ENCODE measurements at regions not wholly inside any gene's neighbourhood (a gene's known extent, or its start where the extent isn't known, plus 50 kb on each side); places are given as distances from the start of the nearest gene placed in this dataset.

DNA sequence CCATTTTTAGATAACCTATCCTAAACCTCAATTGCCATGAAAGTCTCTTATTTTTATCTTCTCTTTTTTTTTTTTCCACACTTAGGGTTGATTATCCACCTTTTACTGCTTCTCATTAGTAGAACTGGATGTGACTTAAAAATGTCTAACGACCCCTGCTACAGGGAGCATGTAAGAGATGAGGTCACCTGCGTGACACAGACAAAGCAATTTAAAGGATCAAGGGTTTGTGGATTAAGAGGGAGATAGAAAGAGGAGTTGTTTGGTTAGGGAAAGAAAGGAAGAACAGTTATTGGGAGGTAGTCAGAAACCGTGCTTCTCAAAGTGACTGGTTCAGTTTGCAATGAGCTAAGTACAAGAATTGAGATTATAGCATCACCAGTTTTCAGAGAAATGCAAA is 239.1 kb downstream of the ALX1 start:
- TF ChIP-seq, protein P1, sequence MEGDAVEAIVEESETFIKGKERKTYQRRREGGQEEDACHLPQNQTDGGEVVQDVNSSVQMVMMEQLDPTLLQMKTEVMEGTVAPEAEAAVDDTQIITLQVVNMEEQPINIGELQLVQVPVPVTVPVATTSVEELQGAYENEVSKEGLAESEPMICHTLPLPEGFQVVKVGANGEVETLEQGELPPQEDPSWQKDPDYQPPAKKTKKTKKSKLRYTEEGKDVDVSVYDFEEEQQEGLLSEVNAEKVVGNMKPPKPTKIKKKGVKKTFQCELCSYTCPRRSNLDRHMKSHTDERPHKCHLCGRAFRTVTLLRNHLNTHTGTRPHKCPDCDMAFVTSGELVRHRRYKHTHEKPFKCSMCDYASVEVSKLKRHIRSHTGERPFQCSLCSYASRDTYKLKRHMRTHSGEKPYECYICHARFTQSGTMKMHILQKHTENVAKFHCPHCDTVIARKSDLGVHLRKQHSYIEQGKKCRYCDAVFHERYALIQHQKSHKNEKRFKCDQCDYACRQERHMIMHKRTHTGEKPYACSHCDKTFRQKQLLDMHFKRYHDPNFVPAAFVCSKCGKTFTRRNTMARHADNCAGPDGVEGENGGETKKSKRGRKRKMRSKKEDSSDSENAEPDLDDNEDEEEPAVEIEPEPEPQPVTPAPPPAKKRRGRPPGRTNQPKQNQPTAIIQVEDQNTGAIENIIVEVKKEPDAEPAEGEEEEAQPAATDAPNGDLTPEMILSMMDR (IDR thresholded peaks at IDR 0.05; ENCODE audit: insufficient read depth, low read depth, low read length), result no peak
- DNase-seq (ENCODE audit: low read depth), result no peak
- ChIA-PET CTCF (no interaction called here), POLR2A (no interaction called here)
- Histone ChIP-seq H3K4me3 (ENCODE audit: low read depth, low read length) (no peak overlapping the region), H3K36me3 (ENCODE audit: control insufficient read depth, insufficient read depth, low read length) (no peaks in the 10 kb centered on the region), H3K27me3 (ENCODE audit: control insufficient read depth, insufficient read depth, low read length) (no peaks in the 10 kb centered on the region)

DNA sequence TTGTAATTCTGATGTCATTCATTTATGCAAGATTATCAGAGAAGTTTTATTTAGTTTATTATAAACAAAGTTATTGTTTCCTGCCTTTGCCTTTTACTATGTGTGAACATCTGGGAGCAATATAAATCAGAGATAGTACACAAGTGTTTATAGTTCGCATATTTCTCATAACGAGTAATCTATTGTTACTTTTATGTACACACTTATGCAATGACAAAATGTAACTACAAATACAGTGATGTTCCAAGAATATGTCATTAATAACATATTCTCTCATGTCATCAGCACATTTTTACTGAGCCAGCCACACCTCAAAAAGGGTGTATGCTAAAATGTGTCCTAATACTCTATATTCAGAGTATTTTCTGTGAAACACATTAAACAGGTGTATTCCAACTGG is 243.2 kb downstream of the ALX1 start:
- Histone ChIP-seq H3K4me3 (ENCODE audit: low read depth, low read length) (no peak overlapping the region), H3K27me3 (ENCODE audit: control insufficient read depth, insufficient read depth, low read length) (no peaks in the 10 kb centered on the region), H3K36me3 (ENCODE audit: control insufficient read depth, insufficient read depth, low read length) (no peaks in the 10 kb centered on the region)
- TF ChIP-seq, protein P1 (IDR thresholded peaks at IDR 0.05; ENCODE audit: insufficient read depth, low read depth, low read length), result no peak
- ChIA-PET CTCF (interaction anchor here (0.6 kb wide), 1 partner anchor 65 kb away, joined by 3 read pairs; no protein-coding TSS in a partner anchor), POLR2A (no interaction called here)
- no peak for DNase-seq (ENCODE audit: low read depth)

DNA sequence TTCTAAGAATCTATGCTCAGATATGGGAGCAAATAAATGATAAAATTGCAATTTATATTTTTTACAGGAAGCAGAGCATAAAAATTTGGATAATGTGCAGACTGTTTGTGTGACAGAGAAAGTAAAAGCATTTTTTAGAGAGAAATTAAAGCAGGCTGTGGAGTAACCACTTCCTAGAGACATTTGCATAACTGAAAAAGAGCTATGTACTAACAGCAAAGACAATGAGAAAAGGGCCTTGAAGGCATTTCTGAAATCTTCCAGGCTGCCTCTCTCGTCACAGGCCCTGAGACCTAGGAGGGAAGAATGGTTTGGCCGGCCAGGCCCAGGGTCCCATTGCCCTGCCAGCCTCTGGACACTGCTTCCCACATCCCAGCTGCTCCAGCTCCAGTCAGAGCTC is 247.2 kb downstream of the ALX1 start:
- CTCF ChIA-PET, result no interaction called here
- H3K36me3 ChIP-seq (ENCODE audit: control insufficient read depth, insufficient read depth, low read length), result no peaks in the 10 kb centered on the region
- TF ChIP-seq, protein P1 (IDR thresholded peaks at IDR 0.05; ENCODE audit: insufficient read depth, low read depth, low read length), result no peak

DNA sequence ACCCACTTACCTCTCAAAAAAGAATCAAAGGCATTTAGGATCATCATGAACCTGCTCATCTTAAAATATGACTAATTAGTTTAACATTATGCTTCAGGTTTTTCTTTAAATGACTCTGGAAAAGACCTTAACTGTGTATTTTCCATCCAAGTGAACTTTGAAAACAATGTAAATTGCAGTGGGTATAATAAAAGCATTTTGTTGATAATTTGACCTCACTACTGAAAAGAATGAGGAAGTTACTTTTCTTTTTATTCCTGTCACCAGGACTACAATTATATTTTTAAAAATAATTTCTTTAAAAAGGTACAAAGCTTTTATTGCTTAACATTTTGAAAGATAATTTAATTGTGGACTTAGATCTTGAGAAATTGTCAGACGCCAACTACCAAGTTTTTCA is 249.9 kb downstream of the ALX1 start:
- TF ChIP-seq, protein P1 (IDR thresholded peaks at IDR 0.05; ENCODE audit: insufficient read depth, low read depth, low read length), result no peak
- DNase-seq (ENCODE audit: low read depth), result no peak
- H3K4me3 ChIP-seq (ENCODE audit: low read depth, low read length), result no peak overlapping the region
- CTCF ChIA-PET, result no interaction called here
- no peaks in the 10 kb centered on the region for H3K36me3 ChIP-seq (ENCODE audit: control insufficient read depth, insufficient read depth, low read length)
- H3K27me3 ChIP-seq (ENCODE audit: control insufficient read depth, insufficient read depth, low read length), result no peaks in the 10 kb centered on the region
- POLR2A ChIA-PET, result no interaction called here

More for the DNA sequence above, 247.2 kb downstream of the ALX1 start:
- no peak for DNase-seq (ENCODE audit: low read depth)
- Histone ChIP-seq H3K4me3 (ENCODE audit: low read depth, low read length) (no peak overlapping the region), H3K27me3 (ENCODE audit: control insufficient read depth, insufficient read depth, low read length) (no peaks in the 10 kb centered on the region)
- POLR2A ChIA-PET, result no interaction called here

DNA sequence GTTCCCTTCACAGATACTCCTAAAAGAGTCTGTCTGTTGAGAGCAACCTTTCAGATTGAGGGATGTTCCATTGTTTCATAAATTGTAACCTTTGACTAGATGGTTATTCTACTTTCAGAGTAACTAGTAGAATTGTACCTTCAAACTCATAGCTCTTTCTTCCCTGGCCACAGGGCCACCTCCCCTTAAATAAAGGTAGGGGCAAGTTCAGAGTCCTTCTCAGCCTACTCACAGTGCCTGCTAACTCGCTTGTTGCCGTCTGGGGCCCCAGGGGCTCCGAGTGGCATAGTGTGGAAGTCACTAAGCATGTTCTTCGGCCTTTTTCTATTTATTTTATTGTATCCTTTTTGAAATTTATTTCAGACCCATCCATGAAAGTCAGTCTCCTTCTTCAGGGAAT is 250.4 kb downstream of the ALX1 start:
- no peaks in the 10 kb centered on the region for H3K36me3 ChIP-seq (ENCODE audit: control insufficient read depth, insufficient read depth, low read length)
- DNase-seq (ENCODE audit: low read depth), result no peak
- ChIA-PET CTCF (no interaction called here), POLR2A (no interaction called here)
- H3K27me3 ChIP-seq (ENCODE audit: control insufficient read depth, insufficient read depth, low read length), result no peaks in the 10 kb centered on the region
- no peak overlapping the region for H3K4me3 ChIP-seq (ENCODE audit: low read depth, low read length)
- TF ChIP-seq, protein P1 (IDR thresholded peaks at IDR 0.05; ENCODE audit: insufficient read depth, low read depth, low read length), result no peak
